Spleen (tissue), 11 donors: ENCODE measurements at regions not wholly inside any gene's neighbourhood (a gene's known extent, or its start where the extent isn't known, plus 50 kb on each side); places are given as distances from the start of the nearest gene placed in this dataset.

Experiments used
- DNase-seq: peaks from one replicate; pipeline ENCODE4 v3.0.0-alpha.2; 2020
- H3K27ac ChIP-seq, 8 donors: fragments of 200-600 bp; sonication (generic) in 7 of 8; 1 replicate in 4 of 8; 2 replicates in 4 of 8; pipeline versions ENCODE4 v1.5.0 to v1.8.0; 2016 to 2021; ENCODE audit warnings: inconsistent platforms in 4 of 8, mild to moderate bottlenecking in 4 of 8, moderate library complexity in 1 of 8
- H3K27me3 ChIP-seq, 7 donors: fragments of 200-600 bp; sonication (generic) in 6 of 7; replicated peaks in 1 of 7; 1 replicate in 4 of 7; 2 replicates in 3 of 7; pipeline versions ENCODE4 v1.5.0 to v1.8.0; 2016 to 2021; ENCODE audit warnings: inconsistent platforms in 3 of 7, mild to moderate bottlenecking in 1 of 7
- H3K36me3 ChIP-seq, 6 donors: fragments of 200-600 bp; sonication (generic) in 5 of 6; 1 replicate in 4 of 6; 2 replicates in 2 of 6; pipeline versions ENCODE4 v1.5.0 to v1.8.0; 2016 to 2021; ENCODE audit warnings: inconsistent platforms in 2 of 6
- H3K4me1 ChIP-seq, 6 donors: fragments of 200-600 bp; sonication (generic) in 5 of 6; 1 replicate in 3 of 6; 2 replicates in 3 of 6; pipeline versions ENCODE4 v1.5.0 to v1.8.0; 2016 to 2021; ENCODE audit warnings: inconsistent platforms in 3 of 6
- H3K4me3 ChIP-seq, 8 donors: fragments of 200-600 bp; sonication (generic) in 7 of 8; 1 replicate in 4 of 8; 2 replicates in 4 of 8; pipeline versions ENCODE4 v1.5.0 to v1.8.0; 2016 to 2021; ENCODE audit warnings: inconsistent platforms in 4 of 8, mild to moderate bottlenecking in 4 of 8, moderate library complexity in 2 of 8
- H3K9me3 ChIP-seq, 8 donors: fragments of 200-600 bp; sonication (generic) in 7 of 8; 1 replicate in 4 of 8; 2 replicates in 4 of 8; pipeline versions ENCODE4 v1.5.0 to v1.8.0; 2016 to 2021; ENCODE audit warnings: inconsistent platforms in 4 of 8
- POLR2A ChIP-seq, 3 donors: fragments of 450-650 bp; IDR thresholded peaks; one replicate each; pipeline ENCODE4 v1.5.1; 2017; ENCODE audit warnings: antibody characterized with exemption in 3 of 3, mild to moderate bottlenecking in 1 of 3
- POLR2AphosphoS5 ChIP-seq, 3 donors: sonication (generic); formaldehyde crosslinking; IDR thresholded peaks; one replicate each; pipeline ENCODE4 v1.5.1; 2017; ENCODE audit warnings: antibody characterized with exemption in 3 of 3
- WGBS, 5 donors: extraction: QIAGEN DNeasy Blood & Tissue Kit in 3 of 5; methylation state at CpG; one replicate each; pipeline versions ENCODE4 v1.1.5 to v1.1.7; 2013 to 2018; 5-methylcytosine and 5-hydroxymethylcytosine counted together
- intact Hi-C: fragments of 100-400 bp; cut with DNase I; formaldehyde crosslinking; loops from one replicate; pipeline ENCODE4 v1.15.0; 2023; ENCODE audit warnings: low total_unique reads
- TF ChIP-seq, protein P1 (sequence below), 11 experiments: fragments of 200-600 bp in 7 of 11; fragments of 450-650 bp in 4 of 11; sonication (generic) in 4 of 11; IDR thresholded peaks in 8 of 11; conservative IDR thresholded peaks in 3 of 11; 1 replicate in 7 of 11; 2 replicates in 4 of 11; pipeline versions ENCODE4 v1.4.0 to v1.8.0; 2016 to 2021; ENCODE audit warnings: antibody characterized with exemption in 11 of 11, inconsistent platforms in 4 of 11, mild to moderate bottlenecking in 1 of 11
- donor health status: healthy with polysubstance abuse.
- donor health status: DM: no; HTN: no; CAD: no; lungs with moderate emphysema.
- donor health status: DM: no; HTN: no; CAD: no.
- donor health status: Bipolar disorder and iron deficiency.
- donor health status: healthy.
- donor health status: DM: no; HTN: no; CAD: no.
- donor health status: DM: yes; HTN: yes; CAD: no.

DNA sequence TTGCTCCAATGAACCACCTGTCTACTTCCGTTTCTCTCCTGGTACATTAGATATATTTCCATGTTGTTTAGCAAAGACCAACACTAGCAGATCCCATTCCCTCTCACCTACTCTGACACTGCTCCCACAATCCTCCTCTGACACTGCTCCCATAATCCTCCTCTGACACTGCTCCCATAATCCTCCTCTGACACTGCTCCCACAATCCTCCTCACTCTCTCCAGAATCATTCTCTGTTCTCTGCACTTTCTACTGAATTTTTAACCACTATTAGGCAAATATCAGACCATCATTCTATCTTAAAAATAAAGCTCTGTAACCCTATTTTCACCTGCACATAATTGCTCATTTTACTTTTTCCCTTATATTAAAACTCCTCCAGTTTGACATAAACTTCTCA, 578.5 kb upstream of the PCDH20 start:
- Histone ChIP-seq H3K36me3 (no peaks in the 10 kb centered on the region), H3K4me3 (no peak overlapping the region), H3K27ac (no peak overlapping the region), H3K4me1 (no peaks in the 10 kb centered on the region), H3K9me3 (peaks cover 0 to 17% (median 0%) of the 10 kb centered on the region in 8 donors), H3K27me3 (no peaks in the 10 kb centered on the region)
- TF ChIP-seq POLR2AphosphoS5 (IDR thresholded peaks at IDR 0.05) (no peak), POLR2A (IDR thresholded peaks at IDR 0.05) (no peak)
- TF ChIP-seq, protein P1, sequence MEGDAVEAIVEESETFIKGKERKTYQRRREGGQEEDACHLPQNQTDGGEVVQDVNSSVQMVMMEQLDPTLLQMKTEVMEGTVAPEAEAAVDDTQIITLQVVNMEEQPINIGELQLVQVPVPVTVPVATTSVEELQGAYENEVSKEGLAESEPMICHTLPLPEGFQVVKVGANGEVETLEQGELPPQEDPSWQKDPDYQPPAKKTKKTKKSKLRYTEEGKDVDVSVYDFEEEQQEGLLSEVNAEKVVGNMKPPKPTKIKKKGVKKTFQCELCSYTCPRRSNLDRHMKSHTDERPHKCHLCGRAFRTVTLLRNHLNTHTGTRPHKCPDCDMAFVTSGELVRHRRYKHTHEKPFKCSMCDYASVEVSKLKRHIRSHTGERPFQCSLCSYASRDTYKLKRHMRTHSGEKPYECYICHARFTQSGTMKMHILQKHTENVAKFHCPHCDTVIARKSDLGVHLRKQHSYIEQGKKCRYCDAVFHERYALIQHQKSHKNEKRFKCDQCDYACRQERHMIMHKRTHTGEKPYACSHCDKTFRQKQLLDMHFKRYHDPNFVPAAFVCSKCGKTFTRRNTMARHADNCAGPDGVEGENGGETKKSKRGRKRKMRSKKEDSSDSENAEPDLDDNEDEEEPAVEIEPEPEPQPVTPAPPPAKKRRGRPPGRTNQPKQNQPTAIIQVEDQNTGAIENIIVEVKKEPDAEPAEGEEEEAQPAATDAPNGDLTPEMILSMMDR (IDR thresholded peaks at IDR 0.05 in 8 of 11, conservative IDR thresholded peaks at IDR 0.05 in 3 of 11): no peak
- WGBS, 5 donors: 70 to 90% (median 86%) methylated on average over 1 of the region's 1 CpG
- intact Hi-C loops: no loop called here
- no peak for DNase-seq

DNA sequence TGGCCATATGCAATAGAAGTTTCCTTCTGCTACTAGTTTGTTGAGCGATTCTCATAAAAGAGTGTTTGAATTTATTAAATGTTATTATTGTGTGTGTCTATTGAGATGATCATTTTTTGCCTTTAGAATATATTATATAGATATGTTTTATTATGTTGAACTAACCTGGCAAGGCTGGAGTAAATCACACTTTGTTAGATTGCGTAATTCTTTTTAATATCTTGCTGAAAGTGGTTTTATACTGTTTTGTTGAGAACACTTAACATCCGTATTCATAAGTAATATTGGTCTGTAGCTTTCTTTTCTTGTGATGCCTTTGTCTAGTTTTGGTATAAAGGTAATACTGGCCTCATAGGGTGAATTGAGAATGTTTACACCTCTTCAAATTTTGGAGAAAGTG, 574.3 kb upstream of the PCDH20 start:
- Histone ChIP-seq H3K4me3 (no peak overlapping the region), H3K27me3 (no peaks in the 10 kb centered on the region), H3K9me3 (no peaks in the 10 kb centered on the region), H3K27ac (no peak overlapping the region), H3K4me1 (no peaks in the 10 kb centered on the region), H3K36me3 (no peaks in the 10 kb centered on the region)
- no peak for DNase-seq
- WGBS, 5 donors: 81 to 90% (median 88%) methylated on average over 3 of the region's 3 CpGs
- intact Hi-C loops: no loop called here
- TF ChIP-seq POLR2AphosphoS5 (IDR thresholded peaks at IDR 0.05) (no peak), POLR2A (IDR thresholded peaks at IDR 0.05) (no peak)

DNA sequence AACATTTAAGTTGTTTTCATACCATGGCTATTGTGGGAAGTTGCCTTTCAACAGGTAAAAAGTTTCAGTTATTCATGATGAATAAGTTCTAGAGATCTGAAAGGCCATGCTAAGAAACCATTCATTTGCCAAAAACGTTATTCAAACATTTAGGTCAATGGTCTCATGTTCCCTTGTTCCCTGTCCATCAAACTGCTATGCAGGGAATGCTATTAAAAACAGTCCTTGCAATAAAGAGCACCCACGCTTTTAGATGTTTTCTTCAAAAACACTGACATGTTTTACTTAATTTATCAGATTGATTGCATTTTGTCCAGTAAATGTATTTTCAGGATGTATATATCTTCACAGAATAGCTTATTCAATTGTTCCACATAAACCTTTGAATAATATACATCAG, 573.2 kb upstream of the PCDH20 start:
- Histone ChIP-seq H3K27ac (no peak overlapping the region), H3K27me3 (no peaks in the 10 kb centered on the region), H3K9me3 (no peaks in the 10 kb centered on the region), H3K4me3 (no peak overlapping the region), H3K4me1 (no peaks in the 10 kb centered on the region), H3K36me3 (no peaks in the 10 kb centered on the region)
- no peak for DNase-seq
- TF ChIP-seq, protein P1 (IDR thresholded peaks at IDR 0.05 in 8 of 11, conservative IDR thresholded peaks at IDR 0.05 in 3 of 11): no peak
- no peak for TF ChIP-seq POLR2A (IDR thresholded peaks at IDR 0.05)
- TF ChIP-seq POLR2AphosphoS5 (IDR thresholded peaks at IDR 0.05): no peak
- 23 to 45% (median 39%) methylated on average over 2 of the region's 2 CpGs for WGBS, 5 donors
- intact Hi-C loops: no loop called here

DNA sequence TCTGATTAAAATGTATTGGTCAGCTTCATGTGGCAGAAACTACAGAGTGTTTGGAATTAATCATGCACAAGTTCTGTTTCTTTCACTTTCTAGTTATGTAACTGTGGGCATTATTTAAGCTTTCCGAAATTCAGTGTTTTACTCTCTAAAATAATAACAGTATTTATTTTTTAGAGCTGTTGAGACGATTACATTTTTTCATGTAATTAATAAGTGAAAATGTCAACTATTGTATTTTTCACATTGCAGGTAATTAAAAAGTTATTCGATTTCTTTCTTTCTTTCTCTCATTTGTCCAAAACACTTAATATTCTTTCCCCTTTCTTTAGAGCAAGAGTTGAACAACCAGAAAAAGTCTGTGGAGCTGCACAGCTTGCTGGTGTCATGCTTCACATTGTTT, 559.4 kb upstream of the PCDH20 start:
- WGBS, 5 donors: 81 to 86% (median 85%) methylated on average over 3 of the region's 3 CpGs
- DNase-seq: no peak
- TF ChIP-seq POLR2AphosphoS5 (IDR thresholded peaks at IDR 0.05) (no peak), POLR2A (IDR thresholded peaks at IDR 0.05) (no peak)
- TF ChIP-seq, protein P1 (IDR thresholded peaks at IDR 0.05 in 8 of 11, conservative IDR thresholded peaks at IDR 0.05 in 3 of 11): no peak

DNA sequence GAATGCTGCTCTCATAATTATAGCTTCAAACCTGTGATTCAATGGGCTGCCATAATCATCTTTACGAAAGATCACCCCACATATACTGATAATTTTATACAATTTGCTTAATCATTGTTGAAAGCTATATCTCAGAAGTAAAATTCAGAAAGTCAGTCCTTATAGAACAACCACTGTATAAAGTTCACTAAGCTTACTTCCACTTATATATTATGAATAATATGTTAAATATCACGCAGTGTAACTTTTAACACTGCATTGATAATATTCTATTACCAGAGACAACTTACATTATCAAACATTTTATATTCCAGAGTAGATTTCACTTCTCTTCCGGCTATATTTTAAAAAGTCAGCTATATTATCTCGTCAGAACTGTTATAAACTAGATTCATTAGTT, 550.1 kb upstream of the PCDH20 start:
- no peak overlapping the region for H3K4me3 ChIP-seq
- no peak for DNase-seq
- intact Hi-C loops: no loop called here
- 79 to 90% (median 82%) methylated on average over 4 of the region's 4 CpGs for WGBS, 5 donors
- no peaks in the 10 kb centered on the region for H3K9me3 ChIP-seq
- H3K27me3 ChIP-seq: no peaks in the 10 kb centered on the region
- H3K36me3 ChIP-seq: no peaks in the 10 kb centered on the region
- no peaks in the 10 kb centered on the region for H3K4me1 ChIP-seq
- H3K27ac ChIP-seq: no peak overlapping the region
- TF ChIP-seq, protein P1 (IDR thresholded peaks at IDR 0.05 in 8 of 11, conservative IDR thresholded peaks at IDR 0.05 in 3 of 11): no peak
- TF ChIP-seq POLR2AphosphoS5 (IDR thresholded peaks at IDR 0.05) (no peak), POLR2A (IDR thresholded peaks at IDR 0.05) (no peak)

More for the DNA sequence above, 559.4 kb upstream of the PCDH20 start:
- no peaks in the 10 kb centered on the region for H3K36me3 ChIP-seq
- peaks cover 0 to 3% (median 0%) of the 10 kb centered on the region in 8 donors for H3K9me3 ChIP-seq
- no peaks in the 10 kb centered on the region for H3K27me3 ChIP-seq
- intact Hi-C loops: no loop called here
- H3K27ac ChIP-seq: no peak overlapping the region
- no peak overlapping the region for H3K4me3 ChIP-seq
- no peaks in the 10 kb centered on the region for H3K4me1 ChIP-seq
